HG02981 (cell line): ENCODE measurements at regions not wholly inside any gene's neighbourhood (a gene's known extent, or its start where the extent isn't known, plus 50 kb on each side); places are given as distances from the start of the nearest gene placed in this dataset.

Source experiments
- ATAC-seq: cut with Tn5 transposase; IDR thresholded peaks from one replicate; pipeline ENCODE4 v1.9.1; 2021; ENCODE audit warnings: mild to moderate bottlenecking, moderate library complexity; ENCODE audit not compliant: unreplicated experiment

DNA sequence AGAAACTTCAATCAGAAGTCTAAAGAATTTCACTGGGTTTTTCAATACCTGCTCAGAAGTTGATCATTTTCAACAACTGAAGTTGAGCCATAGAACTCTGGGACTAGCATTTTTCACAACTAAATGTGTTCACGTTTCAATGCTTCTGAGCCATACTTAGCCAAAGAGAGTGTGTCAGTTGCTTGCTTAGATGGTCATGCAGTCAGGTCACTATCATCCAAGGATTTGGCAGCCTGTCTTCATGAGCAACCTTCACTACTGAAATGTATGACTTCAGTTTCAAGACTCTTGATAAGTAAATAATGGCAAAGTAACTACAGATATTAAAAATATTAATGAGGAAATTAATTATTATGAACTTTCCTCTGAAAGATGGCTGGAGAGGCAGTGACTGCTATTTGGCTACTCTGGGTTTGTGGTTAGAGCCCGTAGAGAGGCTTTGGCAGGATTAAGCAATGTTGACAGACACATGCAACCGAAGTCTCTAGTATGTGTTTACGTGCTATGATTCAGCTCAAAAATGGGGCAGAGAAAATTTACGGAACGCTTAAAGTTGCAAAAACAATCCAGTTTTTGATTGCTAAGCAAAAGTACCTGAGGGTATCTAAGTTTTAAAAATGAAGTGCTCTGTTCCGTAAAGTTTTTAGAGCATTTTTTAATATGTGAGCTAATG is 133.8 kb downstream of the GMNC start:
- no peak for ATAC-seq

GRCh38 chr3:190722181-190722905 is 140.2 kb downstream of the GMNC start:
- no peak for ATAC-seq

GRCh38 chr3:190721330-190721729 is 141.2 kb downstream of the GMNC start:
- peak; percentile 87 for ATAC-seq

- no peak for ATAC-seq
Measured at GRCh38 chr3:190718671-190719070, 143.8 kb downstream of the GMNC start.

DNA sequence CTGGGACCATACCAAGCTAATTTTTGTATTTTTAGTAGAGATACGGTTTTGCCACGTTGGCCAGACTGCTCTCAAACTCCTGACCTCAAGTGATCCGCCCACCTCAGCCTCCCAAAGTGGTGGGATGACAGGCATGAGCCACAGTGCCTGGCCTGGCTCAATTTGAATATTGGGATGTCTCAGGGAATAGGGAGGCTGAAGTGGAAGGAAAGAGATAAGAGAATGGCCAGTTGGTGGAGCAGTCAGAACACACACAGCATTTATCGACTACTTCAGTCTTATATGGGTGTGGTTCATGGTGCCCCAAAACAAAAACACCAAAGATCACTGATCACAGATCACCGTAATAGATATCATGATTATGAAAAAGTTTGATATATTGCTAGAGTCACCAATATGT is 144.4 kb downstream of the GMNC start:
- ATAC-seq: no peak

DNA sequence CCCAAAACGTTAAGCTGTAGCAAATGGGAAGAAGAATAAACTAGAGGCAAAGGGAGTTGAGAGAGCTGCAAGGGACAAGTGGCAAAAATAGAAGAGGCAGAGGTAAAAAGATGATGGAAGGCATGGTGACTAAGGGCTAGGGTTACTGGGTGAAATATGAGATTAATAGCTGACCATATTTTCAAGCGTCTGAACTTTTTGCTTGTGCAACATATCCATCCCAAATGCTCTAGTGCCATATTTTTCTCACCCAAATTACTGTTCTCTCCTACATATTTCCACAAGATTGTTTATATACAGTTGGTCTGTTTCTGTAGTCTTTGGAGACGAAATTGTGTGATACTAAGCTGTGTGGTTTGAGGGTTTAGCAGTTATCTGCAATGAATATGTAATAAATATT is 145.5 kb downstream of the GMNC start:
- no peak for ATAC-seq

- no peak for ATAC-seq
Measured at GRCh38 chr3:190716211-190716610, 146.3 kb downstream of the GMNC start.

- no peak for ATAC-seq
Measured at GRCh38 chr3:190710723-190711122, 151.8 kb downstream of the GMNC start.

GRCh38 chr3:190709351-190709773 is 153.1 kb downstream of the GMNC start:
- ATAC-seq: no peak
